SU-DHL-6 (cell line): ENCODE measurements at regions not wholly inside any gene's neighbourhood (a gene's known extent, or its start where the extent isn't known, plus 50 kb on each side); places are given as distances from the start of the nearest gene placed in this dataset.

Experiments
- H2AFZ ChIP-seq: fragments of 200-600 bp; sonication (generic); 2 replicates; pipeline ENCODE4 v1.6.1; 2014; ENCODE audit warnings: low read depth, mild to moderate bottlenecking, moderate library complexity, mixed read lengths, antibody characterized with exemption, low read length; ENCODE audit not compliant: severe bottlenecking
- H3F3A ChIP-seq: fragments of 200-600 bp; shearing (Covaris generic); 2 replicates; pipeline ENCODE4 v1.6.0; 2016; ENCODE audit warnings: antibody characterized with exemption, mild to moderate bottlenecking; ENCODE audit not compliant: insufficient read depth
- H3K27ac ChIP-seq: fragments of 200-600 bp; sonication (generic); 2 replicates; pipeline ENCODE4 v1.5.1; 2016; ENCODE audit warnings: low read depth, mild to moderate bottlenecking, low read length, moderate library complexity, mixed read lengths
- H3K27me3 ChIP-seq: fragments of 200-600 bp; sonication (generic), shearing (Covaris generic); 2 replicates; pipeline ENCODE4 v1.6.0; 2014; ENCODE audit warnings: mild to moderate bottlenecking, low read length
- H3K36me3 ChIP-seq: fragments of 200-600 bp; sonication (generic); 2 replicates; pipeline ENCODE4 v1.6.1; 2014; ENCODE audit warnings: mild to moderate bottlenecking, low read length, mixed read lengths
- H3K4me2 ChIP-seq: fragments of 300-600, 200-600 bp; shearing (Covaris generic), sonication (generic); 2 replicates; pipeline ENCODE4 v1.6.0; 2014; ENCODE audit warnings: low read length, low read depth, mild to moderate bottlenecking; ENCODE audit not compliant: poor library complexity, severe bottlenecking
- H3K4me3 ChIP-seq: fragments of 200-600 bp; sonication (generic); 2 replicates; pipeline ENCODE4 v1.5.1; 2014; ENCODE audit warnings: antibody characterized with exemption, low read length, mild to moderate bottlenecking, mixed read lengths; ENCODE audit not compliant: insufficient read depth, poor library complexity, severe bottlenecking
- H3K79me2 ChIP-seq: fragments of 200-600 bp; sonication (generic); 2 replicates; pipeline ENCODE4 v1.6.1; 2014; ENCODE audit warnings: mild to moderate bottlenecking, low read length, moderate library complexity; ENCODE audit not compliant: insufficient read depth
- H3K9ac ChIP-seq: fragments of 200-600 bp; sonication (generic); 2 replicates; pipeline ENCODE4 v1.7.0; 2014; ENCODE audit warnings: mild to moderate bottlenecking, low read length
- H3K9me2 ChIP-seq: fragments of 200-600 bp; sonication (generic); replicated peaks from 2 replicates; pipeline ENCODE4 v1.6.1; 2014; ENCODE audit warnings: low read length; ENCODE audit not compliant: insufficient read depth
- H3K9me3 ChIP-seq: fragments of 200-600 bp; sonication (generic); 2 replicates; pipeline ENCODE4 v1.6.1; 2014; ENCODE audit warnings: low read length, mixed read lengths; ENCODE audit not compliant: insufficient read depth
- H4K20me1 ChIP-seq: fragments of 200-600 bp; sonication (generic); 2 replicates; pipeline ENCODE4 v1.6.1; 2014; ENCODE audit warnings: low read depth, mild to moderate bottlenecking, antibody characterized with exemption, low read length, moderate library complexity, mixed read lengths
- EZH2phosphoT487 ChIP-seq: fragments of 200-600 bp; sonication (generic), shearing (Covaris generic); conservative IDR thresholded peaks from 2 replicates; pipeline ENCODE4 v1.6.1; 2018; ENCODE audit warnings: mild to moderate bottlenecking, antibody characterized with exemption, low read length, moderate library complexity, mixed read lengths
- TF ChIP-seq, protein P1 (sequence below): fragments of 200-600 bp; sonication (generic); IDR thresholded peaks from one replicate; pipeline ENCODE4 v1.5.1; 2017; ENCODE audit warnings: antibody characterized with exemption, mild to moderate bottlenecking, low read length, moderate library complexity; ENCODE audit not compliant: insufficient read depth, poor library complexity, severe bottlenecking

DNA sequence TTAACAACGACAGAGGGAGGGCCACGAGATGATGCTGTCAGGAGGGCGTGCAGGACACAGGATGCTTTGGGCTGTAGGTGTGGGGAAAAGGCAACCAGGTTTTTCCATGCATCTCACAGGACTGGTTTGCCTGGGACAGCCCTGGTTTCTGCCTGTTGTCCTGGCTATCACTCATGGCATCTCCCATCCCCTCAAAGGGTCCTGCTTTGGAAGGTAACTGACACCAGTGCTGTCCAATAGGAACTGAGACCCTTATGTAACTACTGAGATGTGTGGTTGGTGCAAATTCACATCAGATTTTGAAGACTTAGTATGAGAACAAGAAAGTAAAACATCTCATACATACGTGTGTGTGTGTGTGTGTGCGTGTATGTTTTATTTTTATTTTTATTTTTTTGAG lies 144.2 kb downstream of the URI1 start:
- Histone ChIP-seq H3K27ac (no peak overlapping the region), H3F3A (no peaks in the 10 kb centered on the region), H3K9me2 (no peaks in the 10 kb centered on the region), H3K36me3 (no peaks in the 10 kb centered on the region), H3K4me3 (no peak overlapping the region), H3K4me2 (no peak overlapping the region), H3K9ac (no peak overlapping the region), H3K79me2 (no peaks in the 10 kb centered on the region), H4K20me1 (no peaks in the 10 kb centered on the region), H3K27me3 (no peaks in the 10 kb centered on the region), H2AFZ (no peak overlapping the region), H3K9me3 (no peaks in the 10 kb centered on the region)
- TF ChIP-seq EZH2phosphoT487: no peak
- TF ChIP-seq, protein P1, sequence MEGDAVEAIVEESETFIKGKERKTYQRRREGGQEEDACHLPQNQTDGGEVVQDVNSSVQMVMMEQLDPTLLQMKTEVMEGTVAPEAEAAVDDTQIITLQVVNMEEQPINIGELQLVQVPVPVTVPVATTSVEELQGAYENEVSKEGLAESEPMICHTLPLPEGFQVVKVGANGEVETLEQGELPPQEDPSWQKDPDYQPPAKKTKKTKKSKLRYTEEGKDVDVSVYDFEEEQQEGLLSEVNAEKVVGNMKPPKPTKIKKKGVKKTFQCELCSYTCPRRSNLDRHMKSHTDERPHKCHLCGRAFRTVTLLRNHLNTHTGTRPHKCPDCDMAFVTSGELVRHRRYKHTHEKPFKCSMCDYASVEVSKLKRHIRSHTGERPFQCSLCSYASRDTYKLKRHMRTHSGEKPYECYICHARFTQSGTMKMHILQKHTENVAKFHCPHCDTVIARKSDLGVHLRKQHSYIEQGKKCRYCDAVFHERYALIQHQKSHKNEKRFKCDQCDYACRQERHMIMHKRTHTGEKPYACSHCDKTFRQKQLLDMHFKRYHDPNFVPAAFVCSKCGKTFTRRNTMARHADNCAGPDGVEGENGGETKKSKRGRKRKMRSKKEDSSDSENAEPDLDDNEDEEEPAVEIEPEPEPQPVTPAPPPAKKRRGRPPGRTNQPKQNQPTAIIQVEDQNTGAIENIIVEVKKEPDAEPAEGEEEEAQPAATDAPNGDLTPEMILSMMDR: no peak

- H4K20me1 ChIP-seq: no peaks in the 10 kb centered on the region
- TF ChIP-seq EZH2phosphoT487: no peak
- TF ChIP-seq, protein P1: no peak
- H3F3A ChIP-seq: no peaks in the 10 kb centered on the region
- H2AFZ ChIP-seq: no peak overlapping the region
- no peaks in the 10 kb centered on the region for H3K36me3 ChIP-seq
- H3K27me3 ChIP-seq: no peaks in the 10 kb centered on the region
- no peaks in the 10 kb centered on the region for H3K9me2 ChIP-seq
- no peak overlapping the region for H3K27ac ChIP-seq
- H3K4me3 ChIP-seq: no peak overlapping the region
- no peak overlapping the region for H3K9ac ChIP-seq
- no peaks in the 10 kb centered on the region for H3K79me2 ChIP-seq
- H3K4me2 ChIP-seq: no peak overlapping the region
- no peaks in the 10 kb centered on the region for H3K9me3 ChIP-seq
These were observed 144.9 kb downstream of the URI1 start for GRCh38 chr19:30086916-30087315.

DNA sequence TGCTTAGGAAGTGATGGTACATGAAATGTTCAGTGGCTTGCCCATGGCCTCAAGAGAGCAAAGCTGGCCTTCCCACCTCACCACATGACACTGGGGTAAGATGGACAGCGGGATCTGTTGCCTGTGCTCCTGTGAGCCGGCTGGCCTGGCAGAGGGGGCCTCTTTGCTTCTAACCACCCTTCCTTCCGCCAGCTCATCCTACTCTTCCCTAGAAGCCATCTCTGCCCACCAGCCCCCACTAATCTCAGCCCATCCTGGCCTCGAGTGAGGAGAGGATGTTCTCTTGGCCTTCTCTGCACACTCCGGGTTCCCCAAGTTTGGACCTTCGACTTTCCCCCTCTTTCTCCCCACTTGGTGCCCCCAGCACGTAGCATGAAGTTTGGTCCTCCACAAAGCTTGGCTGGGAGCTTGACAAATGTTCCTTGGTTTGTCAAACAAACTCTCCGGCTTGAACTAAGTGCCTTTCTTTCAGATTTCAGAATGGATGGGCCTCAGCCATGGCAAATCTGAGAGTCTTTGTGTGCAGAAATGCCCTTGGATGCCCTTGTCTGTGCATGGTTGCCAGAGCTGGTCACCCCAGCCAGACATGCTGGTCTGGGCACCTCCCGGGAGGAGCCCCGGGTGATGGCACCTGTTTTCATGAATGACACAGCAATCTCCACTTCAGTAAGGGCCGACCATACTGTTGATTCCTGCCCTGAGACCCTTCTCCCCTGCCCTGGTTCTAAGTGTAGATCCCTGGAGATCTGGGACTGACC lies 145.5 kb downstream of the URI1 start:
- H3K36me3 ChIP-seq: no peaks in the 10 kb centered on the region
- H3K9me2 ChIP-seq: no peaks in the 10 kb centered on the region
- no peaks in the 10 kb centered on the region for H3F3A ChIP-seq
- no peaks in the 10 kb centered on the region for H3K9me3 ChIP-seq
- no peaks in the 10 kb centered on the region for H4K20me1 ChIP-seq
- H3K79me2 ChIP-seq: no peaks in the 10 kb centered on the region
- H2AFZ ChIP-seq: no peak overlapping the region
- H3K27ac ChIP-seq: no peak overlapping the region
- TF ChIP-seq, protein P1: no peak
- no peak for TF ChIP-seq EZH2phosphoT487
- no peaks in the 10 kb centered on the region for H3K27me3 ChIP-seq
- H3K4me2 ChIP-seq: no peak overlapping the region
- no peak overlapping the region for H3K9ac ChIP-seq
- no peak overlapping the region for H3K4me3 ChIP-seq
